Omental fat pad (tissue), 3 donors: ENCODE measurements at regions not wholly inside any gene's neighbourhood (a gene's known extent, or its start where the extent isn't known, plus 50 kb on each side); places are given as distances from the start of the nearest gene placed in this dataset.

ENCODE experiments used
- ATAC-seq: fragments of 150-250 bp; one replicate; pipeline ENCODE4 v1.9.1; 2016; ENCODE audit warnings: mild to moderate bottlenecking, moderate library complexity; ENCODE audit not compliant: low FRiP score
- DNase-seq: peaks from one replicate; pipeline ENCODE4 v3.0.0-alpha.2; 2019; ENCODE audit warnings: low spot score
- TF ChIP-seq, protein P1 (sequence below), 3 donors: fragments of 450-650 bp; IDR thresholded peaks; one replicate each; pipeline ENCODE4 v1.5.1; 2016 to 2017; ENCODE audit warnings: antibody characterized with exemption in 3 of 3, mild to moderate bottlenecking in 3 of 3, moderate library complexity in 2 of 3

DNA sequence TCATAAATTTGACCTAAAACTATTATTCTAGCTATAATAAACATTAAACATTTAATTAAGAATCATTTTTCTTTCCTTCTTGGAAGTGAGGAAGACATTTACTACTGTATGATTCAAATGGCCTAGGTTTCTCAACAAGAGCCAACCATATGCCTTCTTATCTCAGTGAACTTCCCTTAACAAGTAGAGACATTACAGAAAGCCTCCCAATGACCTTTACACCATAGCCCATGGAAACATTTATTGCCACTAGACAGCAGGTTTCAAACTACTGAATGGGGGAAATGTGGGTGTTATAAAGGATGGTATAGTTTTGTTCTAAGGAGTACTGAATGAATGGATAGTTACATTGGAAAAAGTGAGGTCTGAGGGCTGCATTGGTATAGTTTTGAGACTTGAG, 349.4 kb upstream of the SPRED2 start:
- TF ChIP-seq, protein P1, sequence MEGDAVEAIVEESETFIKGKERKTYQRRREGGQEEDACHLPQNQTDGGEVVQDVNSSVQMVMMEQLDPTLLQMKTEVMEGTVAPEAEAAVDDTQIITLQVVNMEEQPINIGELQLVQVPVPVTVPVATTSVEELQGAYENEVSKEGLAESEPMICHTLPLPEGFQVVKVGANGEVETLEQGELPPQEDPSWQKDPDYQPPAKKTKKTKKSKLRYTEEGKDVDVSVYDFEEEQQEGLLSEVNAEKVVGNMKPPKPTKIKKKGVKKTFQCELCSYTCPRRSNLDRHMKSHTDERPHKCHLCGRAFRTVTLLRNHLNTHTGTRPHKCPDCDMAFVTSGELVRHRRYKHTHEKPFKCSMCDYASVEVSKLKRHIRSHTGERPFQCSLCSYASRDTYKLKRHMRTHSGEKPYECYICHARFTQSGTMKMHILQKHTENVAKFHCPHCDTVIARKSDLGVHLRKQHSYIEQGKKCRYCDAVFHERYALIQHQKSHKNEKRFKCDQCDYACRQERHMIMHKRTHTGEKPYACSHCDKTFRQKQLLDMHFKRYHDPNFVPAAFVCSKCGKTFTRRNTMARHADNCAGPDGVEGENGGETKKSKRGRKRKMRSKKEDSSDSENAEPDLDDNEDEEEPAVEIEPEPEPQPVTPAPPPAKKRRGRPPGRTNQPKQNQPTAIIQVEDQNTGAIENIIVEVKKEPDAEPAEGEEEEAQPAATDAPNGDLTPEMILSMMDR (IDR thresholded peaks at IDR 0.05) = no peak
- no peak for DNase-seq
- ATAC-seq = no peak

DNA sequence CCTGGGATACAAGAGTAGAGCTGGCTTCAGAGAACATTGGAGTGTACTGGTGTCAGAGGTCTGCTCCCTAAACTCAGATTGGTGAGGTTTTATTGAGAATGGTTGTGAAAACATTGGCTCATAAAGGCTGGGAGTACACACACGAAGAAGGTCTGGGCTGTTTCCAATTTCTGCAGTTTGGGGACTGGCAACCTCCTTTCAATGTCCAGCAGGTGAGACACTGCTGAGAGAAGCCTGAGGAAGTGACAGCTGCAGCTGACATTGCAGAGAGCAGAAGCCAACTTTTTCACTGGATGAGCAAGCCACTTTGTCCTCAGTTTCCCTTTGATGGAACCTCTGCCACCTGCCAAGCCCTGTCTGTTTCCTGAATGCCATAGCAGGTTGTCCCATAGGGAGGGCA, 346.6 kb upstream of the SPRED2 start:
- DNase-seq (no peak), ATAC-seq (no peak)
- TF ChIP-seq, protein P1 (IDR thresholded peaks at IDR 0.05) = no peak

DNA sequence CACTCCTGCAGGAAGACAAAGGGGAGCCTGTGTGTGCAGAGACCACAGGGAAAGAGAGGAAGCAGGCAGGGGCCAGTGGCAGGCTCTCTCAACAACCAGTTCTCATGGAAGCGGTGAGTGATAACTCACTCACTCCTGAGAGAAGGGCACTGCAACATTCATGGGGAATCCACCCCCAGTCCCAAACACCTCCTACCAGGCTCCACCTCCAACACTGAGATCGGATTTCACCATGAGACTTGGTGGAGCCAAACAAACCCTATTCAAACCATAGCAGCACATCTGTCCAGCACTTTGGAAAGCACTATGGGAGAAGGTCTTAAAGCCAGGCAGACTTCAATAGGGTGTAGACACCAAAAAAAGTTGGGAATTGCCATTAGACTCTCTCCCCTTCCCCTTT, 345.7 kb upstream of the SPRED2 start:
- no peak for DNase-seq
- TF ChIP-seq, protein P1 (IDR thresholded peaks at IDR 0.05) = no peak
- no peak for ATAC-seq

DNA sequence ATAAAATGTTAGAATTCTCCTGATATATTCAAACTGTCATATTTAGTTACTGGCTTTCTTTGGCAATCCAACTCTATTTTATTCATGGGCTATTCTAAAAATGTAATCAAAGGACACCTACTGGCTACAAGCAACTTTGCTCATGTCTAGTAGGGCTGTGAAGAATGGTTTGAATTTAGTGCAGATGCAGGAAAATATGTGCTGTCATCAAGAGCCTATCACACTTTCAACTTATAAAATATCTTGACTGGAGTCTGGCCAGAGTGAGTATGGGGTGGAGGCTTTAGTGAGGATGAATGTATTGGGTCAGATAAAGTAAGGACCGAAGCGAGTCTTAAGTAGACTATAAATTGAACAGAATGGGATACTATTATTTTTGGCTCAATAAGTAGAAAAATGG, 343.4 kb upstream of the SPRED2 start:
- ATAC-seq (no peak), DNase-seq (no peak)
- TF ChIP-seq, protein P1 (IDR thresholded peaks at IDR 0.05) = no peak

DNA sequence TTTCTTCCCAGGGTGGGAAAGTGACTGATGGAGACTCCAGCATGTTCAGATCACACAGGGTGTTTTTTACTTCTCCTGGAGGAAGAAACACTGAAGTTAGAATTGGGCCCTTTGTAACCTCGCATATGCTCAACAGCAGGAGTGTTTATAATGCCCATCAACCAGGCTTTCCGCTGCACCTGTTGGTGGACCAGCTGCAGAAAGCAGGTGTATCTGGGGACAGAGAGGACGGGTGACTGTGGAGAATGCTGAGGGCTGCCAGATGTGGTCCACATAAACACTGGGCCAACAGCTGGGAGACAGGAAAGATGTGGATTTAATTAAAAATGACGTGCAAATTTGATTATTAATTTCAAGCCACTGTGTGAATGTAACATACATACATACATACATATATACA, 335.5 kb upstream of the SPRED2 start:
- DNase-seq = no peak
- TF ChIP-seq, protein P1 (IDR thresholded peaks at IDR 0.05) = no peak
- ATAC-seq = no peak

DNA sequence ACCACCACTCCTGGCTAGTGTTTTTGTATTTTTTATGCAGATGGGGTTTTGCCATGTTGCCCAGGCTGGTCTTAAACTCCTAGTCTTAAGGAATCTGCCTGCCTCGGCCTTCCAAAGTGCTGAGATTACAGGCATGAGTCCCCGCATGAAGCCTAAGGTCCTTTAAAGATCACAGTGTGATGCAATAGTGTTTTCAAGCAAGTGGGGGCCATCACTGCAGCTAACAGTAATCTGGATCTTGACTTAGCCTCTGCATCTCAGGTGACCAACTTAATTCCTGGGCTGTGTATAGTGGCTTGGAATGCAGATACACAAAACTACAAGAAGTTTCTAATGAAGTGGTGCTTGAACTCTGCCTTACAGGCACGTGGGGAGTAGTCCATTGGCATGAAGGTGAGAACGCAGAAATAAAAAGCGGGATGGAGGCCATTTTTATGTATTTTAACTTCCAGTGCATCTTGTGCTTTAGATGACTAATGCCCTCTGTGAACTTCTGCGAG, 334.4 kb upstream of the SPRED2 start:
- DNase-seq (no peak), ATAC-seq (no peak)
- TF ChIP-seq, protein P1 (IDR thresholded peaks at IDR 0.05) = no peak

DNA sequence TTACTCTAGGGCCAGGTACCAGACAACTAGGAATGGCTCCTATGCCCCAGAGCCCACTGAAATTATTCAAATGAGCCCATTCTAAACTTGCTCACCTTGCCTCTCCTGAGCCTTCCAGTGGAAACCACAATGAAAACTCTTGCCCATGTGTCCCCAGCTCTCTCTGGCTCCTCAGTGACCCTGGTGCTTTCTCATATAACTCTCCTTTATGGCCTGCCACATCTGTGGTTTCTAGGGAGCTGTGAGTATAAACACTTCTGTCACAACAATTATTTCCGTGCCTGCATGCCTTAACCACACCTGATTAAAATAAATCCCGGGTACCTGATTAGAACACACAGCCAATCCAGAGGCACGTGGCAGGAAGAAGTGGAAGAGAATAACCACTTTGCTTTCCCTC, 333.0 kb upstream of the SPRED2 start:
- DNase-seq (no peak), ATAC-seq (no peak)
- TF ChIP-seq, protein P1 (IDR thresholded peaks at IDR 0.05) = no peak
